Mononuclear cell (primary cell): ENCODE measurements at regions not wholly inside any gene's neighbourhood (a gene's known extent, or its start where the extent isn't known, plus 50 kb on each side); places are given as distances from the start of the nearest gene placed in this dataset.
"Not testable (repeated sequence)": the region's sequence is repeated elsewhere in the genome, so short reads cannot be mapped to it uniquely, and the experiment has no call there.

Experiments used
- H3K27me3 ChIP-seq: 2 replicates; pipeline ENCODE4 v1.6.0; 2011; ENCODE audit warnings: low read length, control low read depth; ENCODE audit not compliant: insufficient read depth
- H3K4me1 ChIP-seq: 2 replicates; pipeline ENCODE4 v1.5.1; 2011; ENCODE audit warnings: mild to moderate bottlenecking, low read length, control low read depth; ENCODE audit not compliant: insufficient read depth
- H3K4me3 ChIP-seq: 2 replicates; pipeline ENCODE4 v1.5.1; 2011; ENCODE audit warnings: mild to moderate bottlenecking, low read length, moderate library complexity
- H3K9me3 ChIP-seq: 2 replicates; pipeline ENCODE4 v1.5.1; 2011; ENCODE audit warnings: low read depth, mild to moderate bottlenecking, control low read depth, low read length

GRCh38 chr2:89198026-89198425 lies 506.6 kb downstream of the RPIA start:
- H3K9me3 ChIP-seq, H3K4me3 ChIP-seq, H3K4me1 ChIP-seq, H3K27me3 ChIP-seq: not testable (repeated sequence)

- not testable (repeated sequence) for H3K9me3 ChIP-seq, H3K4me3 ChIP-seq, H3K27me3 ChIP-seq, H3K4me1 ChIP-seq
Observed at GRCh38 chr2:89199453-89200246, 508.2 kb downstream of the RPIA start.

GRCh38 chr2:89200247-89200527 lies 508.7 kb downstream of the RPIA start:
- not testable (repeated sequence) for H3K4me3 ChIP-seq, H3K27me3 ChIP-seq, H3K4me1 ChIP-seq, H3K9me3 ChIP-seq

GRCh38 chr2:89202518-89202917 lies 511.0 kb downstream of the RPIA start:
- H3K4me1 ChIP-seq, H3K9me3 ChIP-seq, H3K4me3 ChIP-seq, H3K27me3 ChIP-seq: not testable (repeated sequence)

GRCh38 chr2:89205153-89205552 lies 513.7 kb downstream of the RPIA start:
- not testable (repeated sequence) for H3K4me1 ChIP-seq

GRCh38 chr2:89208144-89208932 lies 516.9 kb downstream of the RPIA start:
- H3K4me1 ChIP-seq, H3K4me3 ChIP-seq, H3K9me3 ChIP-seq, H3K27me3 ChIP-seq: not testable (repeated sequence)

More at GRCh38 chr2:89205153-89205552, 513.7 kb downstream of the RPIA start:
- not testable (repeated sequence) for H3K9me3 ChIP-seq, H3K27me3 ChIP-seq, H3K4me3 ChIP-seq

GRCh38 chr2:89213151-89213550 lies 521.7 kb downstream of the RPIA start:
- not testable (repeated sequence) for H3K4me1 ChIP-seq, H3K4me3 ChIP-seq

GRCh38 chr2:89213811-89214210 lies 522.3 kb downstream of the RPIA start:
- not testable (repeated sequence) for H3K9me3 ChIP-seq, H3K4me3 ChIP-seq, H3K4me1 ChIP-seq, H3K27me3 ChIP-seq

More at GRCh38 chr2:89213151-89213550, 521.7 kb downstream of the RPIA start:
- H3K9me3 ChIP-seq, H3K27me3 ChIP-seq: not testable (repeated sequence)

GRCh38 chr2:89221474-89221873 lies 530.0 kb downstream of the RPIA start:
- not testable (repeated sequence) for H3K27me3 ChIP-seq, H3K4me3 ChIP-seq, H3K4me1 ChIP-seq, H3K9me3 ChIP-seq

- H3K4me3 ChIP-seq, H3K27me3 ChIP-seq, H3K4me1 ChIP-seq, H3K9me3 ChIP-seq: not testable (repeated sequence)
Observed at GRCh38 chr2:89222063-89222732, 530.7 kb downstream of the RPIA start.

GRCh38 chr2:89224803-89225202 lies 533.3 kb downstream of the RPIA start:
- not testable (repeated sequence) for H3K4me3 ChIP-seq, H3K9me3 ChIP-seq, H3K27me3 ChIP-seq, H3K4me1 ChIP-seq

GRCh38 chr2:89229979-89230378 lies 538.5 kb downstream of the RPIA start:
- H3K9me3 ChIP-seq, H3K4me3 ChIP-seq: not testable (repeated sequence)

GRCh38 chr2:89231241-89231640 lies 539.8 kb downstream of the RPIA start:
- not testable (repeated sequence) for H3K27me3 ChIP-seq, H3K4me1 ChIP-seq, H3K4me3 ChIP-seq, H3K9me3 ChIP-seq

More at GRCh38 chr2:89229979-89230378, 538.5 kb downstream of the RPIA start:
- not testable (repeated sequence) for H3K4me1 ChIP-seq, H3K27me3 ChIP-seq

GRCh38 chr2:89233931-89234330 lies 542.5 kb downstream of the RPIA start:
- H3K9me3 ChIP-seq, H3K4me1 ChIP-seq, H3K27me3 ChIP-seq, H3K4me3 ChIP-seq: not testable (repeated sequence)

GRCh38 chr2:89234818-89235466 lies 543.5 kb downstream of the RPIA start:
- H3K4me1 ChIP-seq, H3K27me3 ChIP-seq, H3K4me3 ChIP-seq, H3K9me3 ChIP-seq: not testable (repeated sequence)
